Endodermal cell (in vitro differentiated cells): ENCODE measurements at regions not wholly inside any gene's neighbourhood (a gene's known extent, or its start where the extent isn't known, plus 50 kb on each side); places are given as distances from the start of the nearest gene placed in this dataset.

Experiments
- DNase-seq: peaks from one replicate; pipeline ENCODE4 v3.0.0-alpha.2; 2017
- H3K27ac ChIP-seq: 2 replicates; pipeline ENCODE4 v1.5.1; 2013; ENCODE audit warnings: mild to moderate bottlenecking, low read depth, low read length, moderate library complexity
- H3K27me3 ChIP-seq: 2 replicates; pipeline ENCODE4 v1.6.1; 2013; ENCODE audit warnings: mild to moderate bottlenecking, low read length, moderate library complexity; ENCODE audit not compliant: insufficient read depth, control insufficient read depth, poor library complexity, severe bottlenecking
- H3K36me3 ChIP-seq: 2 replicates; pipeline ENCODE4 v1.7.0; 2013; ENCODE audit warnings: mild to moderate bottlenecking, low read length, moderate library complexity; ENCODE audit not compliant: control insufficient read depth, insufficient read depth
- H3K4me1 ChIP-seq: one replicate; pipeline ENCODE4 v1.7.0; 2013; ENCODE audit warnings: low read length; ENCODE audit not compliant: control insufficient read depth, insufficient read depth
- H3K4me3 ChIP-seq: 2 replicates; pipeline ENCODE4 v1.5.1; 2013; ENCODE audit warnings: mild to moderate bottlenecking, low read length, moderate library complexity
- H3K9ac ChIP-seq: 2 replicates; pipeline ENCODE4 v1.6.1; 2013; ENCODE audit warnings: mild to moderate bottlenecking, low read length, moderate library complexity; ENCODE audit not compliant: poor library complexity, severe bottlenecking; ENCODE audit errors: extremely low read depth
- H3K9me3 ChIP-seq: 2 replicates; pipeline ENCODE4 v1.6.1; 2013; ENCODE audit warnings: mild to moderate bottlenecking, low read length, moderate library complexity; ENCODE audit not compliant: control insufficient read depth
- H3K27ac Mint-ChIP-seq: 2 replicates; pipeline ENCODE4 v1.8.0; 2020; ENCODE audit warnings: mixed read lengths
- H3K27me3 Mint-ChIP-seq: 2 replicates; pipeline ENCODE4 v1.8.0; 2021; ENCODE audit warnings: mild to moderate bottlenecking, mixed read lengths; ENCODE audit not compliant: insufficient read depth
- H3K36me3 Mint-ChIP-seq: 2 replicates; pipeline ENCODE4 v1.8.0; 2020; ENCODE audit warnings: low read depth, mixed read lengths
- H3K4me1 Mint-ChIP-seq: 2 replicates; pipeline ENCODE4 v1.8.0; 2020; ENCODE audit warnings: mixed read lengths
- H3K4me3 Mint-ChIP-seq: 2 replicates; pipeline ENCODE4 v1.8.0; 2020; ENCODE audit warnings: mild to moderate bottlenecking, moderate library complexity, mixed read lengths
- H3K9me3 Mint-ChIP-seq: 2 replicates; pipeline ENCODE4 v1.8.0; 2020; ENCODE audit warnings: mild to moderate bottlenecking, mixed read lengths
- WGBS, 2 experiments: methylation state at CpG; one replicate each; pipeline versions ENCODE4 v1.1.5 to v1.1.7; 2013; ENCODE audit warnings: missing lambda C conversion rate in 2 of 2, mixed read lengths in 1 of 2; ENCODE audit not compliant: insufficient coverage in 1 of 2, insufficient read length in 1 of 2; 5-methylcytosine and 5-hydroxymethylcytosine counted together
- TF ChIP-seq, protein P1 (sequence below): fragments of 200-600 bp; sonication (generic); conservative IDR thresholded peaks from 2 replicates; pipeline ENCODE4 v1.5.0; 2021; ENCODE audit warnings: antibody characterized with exemption, mild to moderate bottlenecking

DNA sequence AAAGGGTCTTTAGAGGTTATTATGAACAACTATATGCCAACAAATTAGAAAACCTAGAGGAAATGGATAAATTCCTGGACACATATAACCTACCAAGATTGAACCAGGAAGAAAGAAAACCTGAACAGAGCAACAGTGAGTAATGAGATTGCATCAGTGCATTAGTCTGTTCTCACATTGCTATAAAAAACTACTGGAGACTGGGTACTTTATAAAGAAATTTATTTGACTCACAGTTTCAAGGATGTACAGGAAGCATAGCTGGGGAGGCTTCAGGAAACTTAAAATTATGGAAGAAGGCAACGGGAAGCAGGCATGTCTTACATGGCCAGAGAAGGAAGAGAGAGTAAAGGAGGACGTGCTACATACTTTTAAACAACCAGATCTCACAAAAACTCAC is 70.8 kb upstream of the GNAZ start:
- H3K4me3 ChIP-seq: no peak overlapping the region
- Mint-ChIP-seq H3K27me3 (peaks cover 42% of the 10 kb centered on the region), H3K27ac (no peak overlapping the region), H3K4me3 (no peak overlapping the region), H3K4me1 (peaks cover 1% of the 10 kb centered on the region), H3K36me3 (no peaks in the 10 kb centered on the region), H3K9me3 (peaks cover 53% of the 10 kb centered on the region)
- H3K9me3 ChIP-seq: peaks cover 51% of the 10 kb centered on the region
- no peak overlapping the region for H3K9ac ChIP-seq
- WGBS, 2 experiments: 89% methylated on average over 1 of the region's 2 CpGs; no CpG with 5 or more reads in 1 of the 2 experiments
- TF ChIP-seq, protein P1, sequence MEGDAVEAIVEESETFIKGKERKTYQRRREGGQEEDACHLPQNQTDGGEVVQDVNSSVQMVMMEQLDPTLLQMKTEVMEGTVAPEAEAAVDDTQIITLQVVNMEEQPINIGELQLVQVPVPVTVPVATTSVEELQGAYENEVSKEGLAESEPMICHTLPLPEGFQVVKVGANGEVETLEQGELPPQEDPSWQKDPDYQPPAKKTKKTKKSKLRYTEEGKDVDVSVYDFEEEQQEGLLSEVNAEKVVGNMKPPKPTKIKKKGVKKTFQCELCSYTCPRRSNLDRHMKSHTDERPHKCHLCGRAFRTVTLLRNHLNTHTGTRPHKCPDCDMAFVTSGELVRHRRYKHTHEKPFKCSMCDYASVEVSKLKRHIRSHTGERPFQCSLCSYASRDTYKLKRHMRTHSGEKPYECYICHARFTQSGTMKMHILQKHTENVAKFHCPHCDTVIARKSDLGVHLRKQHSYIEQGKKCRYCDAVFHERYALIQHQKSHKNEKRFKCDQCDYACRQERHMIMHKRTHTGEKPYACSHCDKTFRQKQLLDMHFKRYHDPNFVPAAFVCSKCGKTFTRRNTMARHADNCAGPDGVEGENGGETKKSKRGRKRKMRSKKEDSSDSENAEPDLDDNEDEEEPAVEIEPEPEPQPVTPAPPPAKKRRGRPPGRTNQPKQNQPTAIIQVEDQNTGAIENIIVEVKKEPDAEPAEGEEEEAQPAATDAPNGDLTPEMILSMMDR: no peak
- H3K4me1 ChIP-seq: no peaks in the 10 kb centered on the region
- no peak overlapping the region for H3K27ac ChIP-seq
- no peaks in the 10 kb centered on the region for H3K36me3 ChIP-seq
- no peaks in the 10 kb centered on the region for H3K27me3 ChIP-seq
- no peak for DNase-seq

DNA sequence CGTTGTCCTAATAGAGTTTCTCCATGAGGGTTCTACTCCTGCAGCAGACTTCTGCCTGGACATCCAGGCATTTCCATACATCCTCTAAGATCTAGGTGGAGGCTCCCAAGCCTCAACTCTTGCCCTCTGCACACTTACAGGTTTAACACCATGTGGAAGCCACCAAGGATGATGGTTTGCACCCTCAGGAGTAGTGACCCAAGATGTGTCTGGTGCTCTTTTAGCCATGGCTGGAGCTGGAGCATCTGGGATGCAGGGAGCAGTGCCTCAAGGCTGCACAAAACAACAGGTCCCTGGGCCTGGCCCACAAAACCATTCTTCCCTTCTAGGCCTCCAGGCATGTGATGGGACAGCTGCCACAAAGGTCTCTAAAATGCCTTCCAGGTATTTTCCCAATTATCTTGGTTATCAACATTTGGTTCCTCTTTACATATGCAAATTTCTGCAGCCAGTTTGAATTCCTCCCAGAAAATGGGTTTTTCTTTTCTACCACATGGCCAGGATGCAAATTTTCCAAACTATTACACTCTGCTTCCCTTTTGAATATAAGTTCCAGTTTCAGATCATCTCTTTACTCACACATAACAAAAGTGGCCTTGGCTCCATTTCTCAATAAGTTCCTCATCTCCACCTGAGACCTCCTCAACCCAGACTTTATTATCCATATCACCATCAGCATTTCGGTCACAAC is 69.5 kb upstream of the GNAZ start:
- no peak for DNase-seq
- H3K4me3 Mint-ChIP-seq: no peak overlapping the region
- peaks cover 51% of the 10 kb centered on the region for H3K9me3 ChIP-seq
- TF ChIP-seq, protein P1: no peak
- WGBS, 2 experiments: 83 to 87% methylated on average over 2 of the region's 2 CpGs
- no peak overlapping the region for H3K27ac Mint-ChIP-seq
- H3K4me1 ChIP-seq: no peaks in the 10 kb centered on the region
- peaks cover 2% of the 10 kb centered on the region for H3K4me1 Mint-ChIP-seq
- no peak overlapping the region for H3K27ac ChIP-seq
- H3K9ac ChIP-seq: no peak overlapping the region
- no peaks in the 10 kb centered on the region for H3K36me3 ChIP-seq
- no peaks in the 10 kb centered on the region for H3K27me3 ChIP-seq
- peaks cover 53% of the 10 kb centered on the region for H3K9me3 Mint-ChIP-seq
- H3K27me3 Mint-ChIP-seq: peaks cover 43% of the 10 kb centered on the region
- H3K4me3 ChIP-seq: no peak overlapping the region
- H3K36me3 Mint-ChIP-seq: no peaks in the 10 kb centered on the region

DNA sequence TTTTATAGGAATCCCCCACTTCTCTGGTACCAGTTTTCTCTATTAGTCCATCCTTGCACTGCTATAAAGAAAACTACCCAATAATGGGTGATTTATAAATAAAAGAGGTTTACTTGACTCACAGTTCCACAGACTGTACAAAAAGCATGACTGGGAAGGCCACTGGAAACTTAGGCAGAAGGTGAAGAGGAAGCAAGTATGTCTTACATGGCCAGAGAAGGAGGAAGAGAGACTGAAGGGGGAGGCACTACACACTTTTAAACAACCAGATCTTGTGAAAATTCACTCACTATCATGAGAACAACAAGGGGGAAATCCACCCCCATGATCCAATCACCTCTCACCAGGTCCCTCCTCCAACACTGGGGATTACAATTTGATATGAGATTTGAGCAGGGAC is 68.9 kb upstream of the GNAZ start:
- Mint-ChIP-seq H3K36me3 (no peaks in the 10 kb centered on the region), H3K27ac (no peak overlapping the region), H3K9me3 (peaks cover 52% of the 10 kb centered on the region), H3K4me1 (peaks cover 2% of the 10 kb centered on the region), H3K4me3 (no peak overlapping the region), H3K27me3 (peaks cover 42% of the 10 kb centered on the region)
- no peak for DNase-seq
- no peak overlapping the region for H3K9ac ChIP-seq
- no peaks in the 10 kb centered on the region for H3K36me3 ChIP-seq
- no peak overlapping the region for H3K27ac ChIP-seq
- no peaks in the 10 kb centered on the region for H3K27me3 ChIP-seq
- H3K4me1 ChIP-seq: no peaks in the 10 kb centered on the region
- H3K4me3 ChIP-seq: no peak overlapping the region
- H3K9me3 ChIP-seq: peaks cover 46% of the 10 kb centered on the region
- TF ChIP-seq, protein P1: no peak
